SK-N-MC (cell line): ENCODE measurements at regions not wholly inside any gene's neighbourhood (a gene's known extent, or its start where the extent isn't known, plus 50 kb on each side); places are given as distances from the start of the nearest gene placed in this dataset.

ENCODE experiments used
- EZH2 ChIP-seq: fragments of 200-600 bp; sonication (generic); IDR thresholded peaks from one replicate; pipeline ENCODE4 v1.6.1; 2017; ENCODE audit warnings: antibody characterized with exemption
- FOXP2 ChIP-seq: optimal IDR thresholded peaks from 2 replicates; pipeline ENCODE3; 2011; ENCODE audit warnings: mild to moderate bottlenecking, moderate library complexity; ENCODE audit not compliant: insufficient read depth; ENCODE audit errors: extremely low read length, control extremely low read depth
- POLR2AphosphoS5 ChIP-seq: IDR thresholded peaks from 2 replicates; pipeline ENCODE4 v1.6.1; 2012; ENCODE audit warnings: mild to moderate bottlenecking, low read depth, low read length, borderline replicate concordance

GRCh38 chr12:46437469-46437868, 64.9 kb upstream of the SLC38A2 start:
- no peak for TF ChIP-seq EZH2
- no peak for TF ChIP-seq POLR2AphosphoS5
- TF ChIP-seq FOXP2: no peak
